Endometrium (tissue), 2 donors: ENCODE measurements at regions not wholly inside any gene's neighbourhood (a gene's known extent, or its start where the extent isn't known, plus 50 kb on each side); places are given as distances from the start of the nearest gene placed in this dataset.

Experiments
- FAIRE-seq: peaks from 2 replicates; lab custom pipeline; 2012; peaks lifted over from hg19 to GRCh38; lab: Jason Lieb, UNC
- donor health status: control.
- donor health status: control.

GRCh38 chr11:70725739-70726138 lies 327.4 kb downstream of the CTTN start:
- no peak for FAIRE-seq

GRCh38 chr11:70727021-70727420 lies 328.7 kb downstream of the CTTN start:
- FAIRE-seq, result no peak

DNA sequence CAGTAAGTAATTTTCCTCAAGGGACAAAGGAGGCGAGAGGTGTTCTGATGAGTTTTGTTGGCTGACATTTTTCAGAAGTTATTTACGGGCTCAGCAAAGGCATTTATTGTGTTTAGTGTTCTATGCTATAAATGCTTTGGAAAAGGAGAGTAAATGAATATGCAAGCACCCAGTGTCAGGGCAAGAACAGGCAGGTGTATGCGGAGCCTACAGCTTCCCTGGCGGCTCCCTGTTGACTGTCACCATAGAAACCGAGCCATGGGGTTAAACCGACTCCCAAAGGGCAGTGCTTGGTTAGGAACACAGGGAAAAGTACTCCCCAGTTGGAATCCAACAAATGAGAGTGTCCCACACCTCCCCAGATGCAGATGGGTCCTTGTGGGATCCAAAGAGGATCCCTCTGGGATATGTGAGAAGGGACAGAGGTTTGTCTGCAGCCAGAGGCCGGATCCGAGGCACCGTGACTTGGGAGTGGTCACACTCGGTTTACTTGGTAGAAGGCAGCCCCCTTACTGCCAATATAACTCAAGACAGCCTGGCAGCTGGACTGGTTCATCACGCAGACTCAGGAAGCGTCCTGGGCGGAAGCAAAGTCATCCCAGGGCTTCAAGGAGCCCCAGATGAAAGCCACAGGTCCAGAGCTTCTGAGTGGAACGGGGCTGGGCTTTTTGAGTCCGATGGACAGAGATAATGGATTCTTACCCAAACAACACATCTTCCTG lies 329.7 kb downstream of the CTTN start:
- FAIRE-seq, result no peak

- FAIRE-seq, result no peak
Measured at GRCh38 chr11:70729949-70730348, 331.6 kb downstream of the CTTN start.

GRCh38 chr11:70730411-70730810 lies 332.1 kb downstream of the CTTN start:
- FAIRE-seq, result no peak

DNA sequence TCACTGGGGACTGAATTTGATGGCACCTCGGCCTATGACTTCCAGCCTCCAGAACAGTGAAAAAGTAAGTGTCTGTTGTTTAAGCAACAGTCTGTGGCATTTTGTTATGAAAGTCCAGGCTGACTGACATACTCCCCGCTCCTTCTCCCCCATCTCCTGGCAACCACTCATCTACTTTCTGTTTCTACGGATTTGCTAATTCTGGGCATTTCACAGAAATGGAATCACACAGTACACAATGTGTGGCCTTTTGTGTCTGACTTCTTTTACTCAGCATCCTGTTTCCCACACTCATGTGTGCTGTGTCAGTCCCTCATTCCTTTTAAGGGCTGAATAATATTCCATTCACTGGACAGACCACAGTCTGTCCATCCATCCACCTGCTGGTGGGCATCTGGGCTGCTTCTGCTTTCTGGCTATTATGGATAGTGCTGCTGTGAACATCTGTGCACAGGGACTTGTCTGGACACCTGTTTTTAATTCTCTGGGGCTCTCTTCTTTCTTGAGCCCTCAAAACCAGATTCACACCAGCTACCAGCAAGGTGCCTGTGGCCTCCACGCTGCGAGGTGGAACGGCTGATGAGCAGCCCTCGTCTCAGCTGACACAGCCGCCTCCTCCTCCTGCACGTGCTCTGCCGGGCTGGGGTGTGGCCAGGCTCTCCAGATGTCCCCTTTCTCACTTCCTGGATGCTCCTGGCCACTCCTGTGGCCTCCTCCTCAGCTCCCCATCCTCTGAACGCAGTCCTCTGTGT lies 333.1 kb downstream of the CTTN start:
- FAIRE-seq, result no peak

DNA sequence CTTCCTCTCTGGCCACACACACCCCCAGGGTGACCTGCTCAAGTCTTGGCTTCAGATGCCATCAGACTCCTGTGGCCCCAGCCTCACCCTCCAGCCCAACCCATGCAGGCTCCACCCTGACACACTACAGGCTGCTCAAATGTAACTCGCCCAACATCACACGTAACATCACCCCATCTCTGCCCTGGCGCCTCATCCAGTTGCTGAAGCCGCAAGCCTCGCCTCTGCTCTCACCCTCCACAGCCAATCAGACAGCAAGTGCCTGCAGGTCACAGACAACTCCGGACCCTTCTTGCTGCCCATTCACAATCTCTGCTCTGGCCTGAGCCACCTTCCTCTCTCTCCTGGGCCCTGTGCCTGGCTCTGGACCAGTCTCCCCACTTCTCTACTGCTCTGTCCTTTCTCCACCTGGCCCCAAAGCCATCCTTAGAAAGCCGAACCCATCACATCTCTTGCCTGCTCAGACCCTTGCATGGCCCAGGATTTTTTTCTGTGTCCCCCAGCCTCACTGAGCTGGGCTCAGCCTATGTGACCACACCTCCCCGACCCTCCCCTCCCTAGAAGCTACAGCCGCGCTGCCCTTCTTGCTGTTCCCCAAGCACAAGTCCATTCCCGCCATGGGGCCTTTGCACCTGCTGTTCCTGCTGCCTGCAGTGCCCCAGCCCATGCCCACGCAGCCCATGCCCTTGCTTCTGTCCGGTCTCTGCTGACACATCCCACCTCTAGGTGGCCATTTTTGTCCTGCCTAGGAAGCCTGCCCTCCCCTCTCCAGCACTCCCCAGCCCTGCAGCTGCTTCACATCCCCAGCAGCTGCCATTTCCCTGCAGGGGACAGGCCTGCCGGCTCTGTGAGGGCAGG lies 333.9 kb downstream of the CTTN start:
- no peak for FAIRE-seq

DNA sequence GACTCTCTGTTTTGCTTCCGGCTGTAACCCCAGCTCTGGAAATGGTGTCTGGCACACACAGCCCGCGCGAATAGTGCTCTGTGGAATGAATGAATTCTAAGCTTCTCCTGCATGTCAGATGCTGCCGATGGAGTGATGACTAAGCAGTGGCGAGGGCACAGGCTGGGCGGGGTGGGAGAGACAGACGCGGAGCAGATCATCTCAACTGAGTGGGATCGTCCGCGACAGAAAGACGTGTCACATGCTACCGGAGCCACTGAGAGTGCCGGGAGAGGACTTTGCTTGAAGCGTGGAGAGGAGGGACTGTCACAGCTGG lies 334.5 kb downstream of the CTTN start:
- FAIRE-seq, result no peak

DNA sequence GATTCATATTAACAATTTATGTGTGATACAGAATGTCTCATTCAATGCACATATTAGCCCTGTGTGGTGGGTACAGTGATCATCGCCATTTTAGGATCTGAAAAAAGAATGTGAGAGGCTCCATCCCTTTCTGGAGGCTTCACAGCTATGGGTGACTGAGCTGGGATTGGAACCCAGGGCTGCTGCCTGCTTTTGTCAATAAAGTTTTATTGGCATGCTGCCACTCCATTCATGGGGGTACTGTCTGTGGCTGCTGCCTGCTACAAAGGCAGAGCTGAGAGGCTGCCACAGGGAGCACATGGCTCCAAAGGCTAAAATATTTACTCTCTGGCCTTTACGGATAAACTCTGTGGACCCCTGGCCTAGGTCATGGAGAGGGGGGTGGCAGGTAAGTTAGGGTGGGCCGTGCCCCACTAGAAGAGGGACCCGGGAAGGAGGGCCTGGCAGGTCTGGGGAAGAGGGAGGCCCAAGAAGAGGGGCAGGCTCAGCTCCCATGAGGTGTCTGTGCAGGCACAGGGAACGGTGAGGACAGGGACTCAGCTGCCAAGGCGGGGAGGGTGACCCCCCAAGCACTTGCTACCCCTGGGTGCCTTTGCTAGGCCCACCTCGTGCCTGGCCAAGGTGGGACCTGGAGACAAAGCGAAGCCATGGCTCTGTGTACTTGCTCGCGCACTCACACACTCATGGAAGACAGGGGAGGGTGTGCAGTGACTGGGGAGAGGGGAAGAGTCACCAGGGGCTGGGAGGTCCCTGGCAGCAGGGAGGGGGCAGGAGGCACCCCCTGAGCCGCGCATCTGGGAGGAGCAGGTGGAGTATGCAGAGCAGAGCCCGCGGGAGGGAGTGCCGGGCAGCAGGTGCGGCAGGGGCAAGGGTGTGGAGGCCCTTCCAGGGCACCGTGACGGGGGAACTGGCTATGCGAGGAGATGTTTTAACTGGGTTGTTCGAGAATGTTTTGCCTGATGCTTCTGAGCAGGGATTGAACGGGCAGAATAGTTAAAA lies 335.3 kb downstream of the CTTN start:
- no peak for FAIRE-seq

DNA sequence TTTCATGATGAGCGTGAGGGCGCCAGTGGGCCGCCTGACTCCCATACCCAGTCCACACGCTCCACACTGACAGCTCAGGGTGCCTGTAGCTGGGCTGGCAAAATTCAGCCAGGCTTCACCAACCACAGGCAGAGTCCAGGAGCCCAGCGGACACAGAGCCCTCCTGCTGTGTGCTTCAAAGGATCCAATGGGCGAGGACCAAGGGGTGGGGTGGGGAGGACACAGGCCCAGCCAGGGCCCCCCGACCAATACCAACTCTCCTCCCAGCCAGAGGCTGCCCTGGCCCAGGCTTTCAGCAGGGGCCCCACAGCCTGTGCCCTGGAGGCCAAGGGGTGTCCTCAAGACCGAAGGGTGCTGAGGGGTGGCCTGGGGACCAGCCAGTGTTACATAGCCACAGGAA lies 336.1 kb downstream of the CTTN start:
- no peak for FAIRE-seq

DNA sequence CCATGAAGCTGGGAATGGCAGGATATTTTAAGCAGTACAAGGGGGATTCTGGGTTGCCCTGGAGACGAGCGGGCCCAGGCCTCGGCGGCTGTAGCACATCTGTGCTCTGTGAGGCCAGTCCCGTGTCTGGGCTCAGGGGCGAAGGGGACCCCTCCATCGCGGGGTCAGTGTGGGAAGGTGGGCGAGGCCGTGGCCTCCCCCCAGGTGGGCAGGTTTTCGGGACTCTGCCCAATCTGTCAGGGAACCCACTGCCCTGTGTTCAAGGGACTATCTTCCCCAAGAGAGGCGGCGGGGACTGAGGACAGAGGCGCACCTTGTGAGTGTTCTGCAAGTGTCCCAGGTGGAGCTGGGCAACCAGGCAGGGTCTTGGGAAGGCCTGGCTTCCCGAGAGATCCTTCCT lies 336.6 kb downstream of the CTTN start:
- no peak for FAIRE-seq

GRCh38 chr11:70735976-70736375 lies 337.6 kb downstream of the CTTN start:
- FAIRE-seq, result no peak

DNA sequence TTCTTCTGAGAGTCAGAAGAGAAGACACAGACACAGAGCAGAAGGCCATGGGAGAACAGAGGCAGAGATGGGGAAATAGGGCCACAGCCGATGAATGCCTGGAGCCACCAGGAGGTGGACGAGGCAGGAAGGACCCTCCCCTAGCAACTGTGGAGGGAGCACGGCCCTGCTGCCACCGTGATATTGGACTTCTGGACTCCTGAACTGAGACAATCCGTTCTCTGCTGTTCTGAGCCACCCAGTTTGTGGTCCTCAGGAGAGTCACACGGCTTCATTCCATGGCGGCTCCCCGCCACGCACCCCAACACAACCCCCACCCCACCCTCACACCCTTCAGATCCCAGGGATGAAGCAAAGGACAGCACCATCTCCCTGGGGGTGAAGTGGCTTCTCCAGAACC lies 338.1 kb downstream of the CTTN start:
- no peak for FAIRE-seq

DNA sequence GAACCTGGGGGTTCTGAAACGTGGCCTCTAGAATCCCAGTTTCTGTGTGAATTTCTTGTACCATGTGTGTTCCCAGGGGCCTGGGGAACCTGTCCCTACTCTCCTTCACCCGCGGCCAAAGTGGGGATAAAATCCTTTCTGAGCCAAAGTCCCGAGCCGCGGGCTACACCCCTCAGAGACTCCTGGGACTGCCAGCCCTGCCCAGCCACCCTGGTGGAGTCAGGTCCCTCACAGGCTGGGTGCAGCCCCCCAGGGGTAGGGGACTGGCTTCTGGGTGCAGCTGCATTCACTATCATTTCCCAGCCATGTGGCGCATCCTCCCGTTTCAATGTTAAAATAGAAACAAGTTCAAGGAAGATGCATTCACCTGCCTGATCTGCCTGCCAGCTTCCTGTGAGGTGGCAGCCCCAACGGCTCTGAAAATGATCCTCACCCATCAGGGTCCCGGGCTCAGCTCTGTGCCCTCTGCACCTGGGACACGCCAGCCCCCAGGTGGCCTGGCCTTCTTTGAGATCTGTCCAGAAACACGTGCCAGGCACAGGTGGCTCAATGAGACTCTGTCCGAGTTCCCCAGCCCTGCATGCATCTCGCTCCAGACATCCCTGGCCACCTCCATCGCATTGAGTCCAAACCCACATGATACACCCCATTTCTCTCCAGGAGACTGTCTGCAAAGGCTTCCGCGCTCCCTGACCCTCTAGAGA lies 338.8 kb downstream of the CTTN start:
- no peak for FAIRE-seq

DNA sequence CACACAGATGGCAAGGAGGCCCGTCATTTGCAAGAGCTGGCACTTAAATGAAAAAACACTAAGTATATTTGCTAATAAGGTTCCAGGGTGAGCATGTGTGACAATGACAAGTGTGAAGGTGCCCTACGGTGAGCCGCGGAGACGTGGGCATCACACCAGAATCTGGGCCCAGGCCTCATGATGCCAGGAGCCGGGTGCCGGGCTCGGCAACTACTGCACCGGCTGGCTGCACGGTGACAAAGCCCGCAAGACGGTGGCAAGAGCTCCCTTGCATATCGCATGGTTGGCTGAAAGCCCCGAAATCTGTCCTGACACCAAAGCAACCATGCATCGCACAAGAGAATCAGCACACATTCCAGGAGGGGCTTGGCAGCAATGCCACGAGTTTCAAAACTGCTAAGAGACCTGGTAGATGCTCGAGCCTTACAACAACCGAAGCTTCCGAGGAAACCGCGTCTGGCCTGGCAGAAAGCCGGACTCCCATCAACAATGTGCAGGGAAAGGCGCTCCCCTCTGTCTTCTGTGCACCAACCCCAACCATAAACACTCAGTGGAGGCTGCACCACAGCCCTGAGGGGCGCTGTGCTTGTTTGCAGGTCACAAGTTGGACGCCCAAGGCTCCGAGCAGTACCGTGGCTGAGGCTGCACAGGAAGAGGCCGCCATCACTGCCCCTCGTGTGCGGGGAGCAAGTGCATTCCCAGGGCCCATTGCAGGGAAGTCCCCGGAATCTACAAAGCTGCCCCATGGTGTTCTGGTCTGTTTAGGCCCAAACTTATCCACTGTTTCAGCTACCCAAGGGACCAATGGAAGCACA lies 339.7 kb downstream of the CTTN start:
- FAIRE-seq, result no peak

GRCh38 chr11:70738661-70739060 lies 340.3 kb downstream of the CTTN start:
- FAIRE-seq, result no peak

DNA sequence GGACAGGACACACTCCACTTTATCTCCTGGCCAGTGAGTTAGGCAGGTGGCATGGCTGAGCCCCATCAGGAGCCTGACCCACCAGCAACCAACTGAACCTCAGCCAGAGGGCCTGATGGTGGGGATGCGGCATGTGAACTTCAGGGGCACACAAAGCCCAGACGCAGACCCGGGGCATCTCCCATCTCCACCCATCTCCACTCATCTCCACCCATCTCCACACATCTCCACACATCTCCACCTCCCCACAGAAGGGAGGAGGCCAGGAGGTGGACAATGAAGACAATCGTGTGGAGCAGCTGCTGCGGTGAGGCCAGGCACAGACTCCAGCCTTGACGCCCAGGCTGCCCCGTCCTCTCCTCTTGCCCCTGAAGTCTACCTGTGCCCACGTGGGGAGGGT lies 340.8 kb downstream of the CTTN start:
- no peak for FAIRE-seq

- FAIRE-seq, result no peak
Measured at GRCh38 chr11:70739811-70740487, 341.6 kb downstream of the CTTN start.

- no peak for FAIRE-seq
Measured at GRCh38 chr11:70740488-70740851, 342.1 kb downstream of the CTTN start.

DNA sequence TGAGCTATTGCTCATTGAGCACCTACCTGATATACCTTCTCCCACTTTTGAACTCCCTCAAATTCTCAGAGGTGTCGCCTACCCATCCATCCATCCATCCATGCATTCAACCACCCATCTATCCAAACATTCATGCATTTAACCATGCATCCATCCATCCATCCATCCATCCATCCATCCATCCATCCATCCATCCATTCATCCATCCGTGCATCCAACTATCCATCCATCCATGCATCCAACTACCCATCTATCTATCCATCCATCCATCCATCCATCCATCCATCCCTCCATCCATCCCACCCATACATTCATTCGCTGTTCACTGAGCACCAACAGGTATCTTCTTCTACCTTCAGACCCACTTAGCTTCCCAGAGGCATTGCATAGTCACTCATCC lies 342.8 kb downstream of the CTTN start:
- FAIRE-seq, result no peak
